Stimulated activated CD8-positive, alpha-beta memory T cell treated with anti-CD3 and anti-CD28 coated beads, Interleukin-15, amount 100 ng/mL, for 1 hour (primary cell): ENCODE measurements at regions not wholly inside any gene's neighbourhood (a gene's known extent, or its start where the extent isn't known, plus 50 kb on each side); places are given as distances from the start of the nearest gene placed in this dataset.
A peak's percentile ranks its signal among the peaks of the same experiment; 100 is the strongest.
"Not testable (repeated sequence)": the region's sequence is repeated elsewhere in the genome, so short reads cannot be mapped to it uniquely, and the experiment has no call there.

ENCODE experiments used
- DNase-seq: peaks from one replicate; pipeline ENCODE4 v3.0.0-alpha.2; 2020; ENCODE audit warnings: low read depth

DNA sequence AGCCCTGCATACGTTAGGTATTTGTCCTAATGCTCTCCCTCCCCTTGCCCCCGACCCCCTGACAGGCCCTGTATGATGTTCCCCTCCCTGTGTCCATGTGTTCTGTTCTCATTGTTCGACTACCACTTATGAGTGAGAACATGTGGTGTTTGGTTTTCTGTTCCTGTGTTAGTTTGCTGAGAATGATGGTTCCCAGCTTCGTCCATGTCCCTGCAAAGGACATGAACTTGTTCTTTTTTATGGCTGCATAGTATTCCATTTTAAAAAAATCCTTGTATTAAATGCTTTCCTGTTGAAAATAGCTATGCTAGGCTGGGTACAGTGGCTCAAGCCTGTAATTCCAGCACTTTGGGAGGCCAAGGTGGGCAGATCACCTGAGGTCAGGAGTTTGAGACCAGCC, 232.2 kb downstream of the RPLP1 start:
- not testable (repeated sequence) for DNase-seq

DNA sequence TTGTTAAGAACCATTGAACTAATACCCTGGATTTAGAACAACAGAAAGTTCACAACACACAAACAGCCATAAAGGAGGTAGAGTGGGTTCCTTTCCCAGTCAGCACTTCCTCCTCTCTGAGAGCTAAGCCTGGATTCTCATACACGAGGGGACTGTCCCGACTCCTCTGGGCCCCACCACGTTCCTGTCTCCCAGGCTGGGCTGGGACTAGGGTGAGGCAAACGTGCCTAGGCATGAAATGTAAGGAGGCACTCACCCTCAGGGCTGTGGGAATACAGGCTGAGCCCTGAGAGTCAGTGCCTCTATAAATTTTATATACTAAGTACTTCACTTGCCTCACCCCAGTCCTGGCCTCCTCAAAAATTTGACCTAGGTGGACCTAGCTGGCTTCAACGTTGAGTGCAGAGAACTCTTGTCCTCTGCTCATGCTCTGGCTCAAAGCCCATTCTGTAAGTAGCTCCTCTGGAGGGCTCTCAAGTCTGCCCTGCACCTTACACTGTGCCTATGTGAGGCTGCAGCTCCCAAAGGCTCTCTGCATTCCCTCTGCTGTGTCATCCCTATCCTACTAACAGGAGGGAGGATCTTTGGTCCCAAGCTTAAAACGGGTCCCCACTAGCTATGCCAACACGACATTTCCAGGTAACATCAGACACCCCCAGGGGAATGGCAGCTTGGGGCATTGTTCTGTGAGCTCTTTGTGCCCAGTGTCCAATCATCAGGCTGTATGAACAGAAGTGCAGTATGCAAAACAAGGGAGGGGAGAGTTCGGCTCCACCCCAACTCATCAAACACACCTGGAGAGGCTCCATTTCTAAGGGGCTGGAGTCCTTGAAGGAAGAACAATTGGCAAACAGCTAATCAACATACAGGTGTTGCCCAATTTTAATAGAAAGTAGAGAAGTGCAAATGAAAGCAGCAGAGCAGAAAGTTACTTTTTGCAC, 233.2 kb downstream of the RPLP1 start:
- no peak for DNase-seq

GRCh38 chr15:69686626-69687025, 234.0 kb downstream of the RPLP1 start:
- no peak for DNase-seq

- DNase-seq: no peak
These were observed 236.5 kb downstream of the RPLP1 start for GRCh38 chr15:69689133-69689532.

DNA sequence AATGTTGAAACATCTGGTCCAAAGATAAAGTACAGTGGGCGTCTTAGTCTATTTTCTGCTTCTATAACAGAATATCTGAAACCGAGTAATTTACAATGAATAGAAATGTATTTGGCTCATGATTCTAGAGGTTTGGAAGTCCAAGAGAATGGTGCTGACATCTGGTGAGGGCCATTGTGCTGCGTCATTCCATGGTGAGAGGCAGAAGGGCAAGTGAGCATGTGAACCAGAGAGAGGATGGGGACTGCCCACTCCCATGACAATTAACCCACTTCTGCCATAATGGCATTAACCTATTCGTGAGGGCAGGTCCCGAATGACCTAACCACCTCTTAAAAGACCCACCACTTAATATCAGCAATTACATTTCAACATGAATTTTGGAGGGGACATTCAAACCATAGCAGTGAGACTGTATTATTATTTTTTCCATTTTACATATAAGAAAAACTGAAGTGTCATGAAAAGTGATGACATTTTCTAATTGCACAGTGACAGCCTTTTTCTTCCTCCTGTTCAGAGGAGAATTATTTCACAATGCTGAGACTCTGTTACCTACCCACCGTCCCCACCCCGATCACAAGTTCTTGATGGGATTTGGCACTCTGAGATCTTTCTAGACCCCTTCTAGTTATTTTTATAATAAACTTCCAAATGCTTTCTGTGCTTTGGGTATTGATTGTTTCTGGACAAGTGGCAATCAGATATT, 238.8 kb downstream of the RPLP1 start:
- DNase-seq: no peak

DNA sequence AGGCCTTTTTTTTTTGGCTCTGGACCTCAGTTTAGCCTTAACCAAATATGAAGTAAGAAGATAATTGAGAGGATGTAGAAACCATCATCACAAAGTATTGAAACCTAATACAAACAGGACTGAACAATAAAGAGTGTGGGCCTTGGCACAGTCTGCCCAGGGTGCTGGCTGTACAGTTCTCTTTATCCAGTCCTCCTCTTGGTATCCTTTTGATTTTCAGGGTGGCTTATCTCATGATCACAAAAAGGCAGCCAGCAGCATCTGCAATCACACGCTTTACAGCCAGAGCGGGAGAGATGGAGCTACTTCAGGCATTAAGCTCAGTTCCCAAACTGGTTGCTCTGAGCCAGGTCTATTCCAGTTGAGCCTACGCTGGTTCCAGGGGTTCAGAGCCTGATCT, 239.7 kb downstream of the RPLP1 start:
- DNase-seq: no peak

- no peak for DNase-seq
These were observed 240.4 kb downstream of the RPLP1 start for GRCh38 chr15:69693059-69693458.

DNA sequence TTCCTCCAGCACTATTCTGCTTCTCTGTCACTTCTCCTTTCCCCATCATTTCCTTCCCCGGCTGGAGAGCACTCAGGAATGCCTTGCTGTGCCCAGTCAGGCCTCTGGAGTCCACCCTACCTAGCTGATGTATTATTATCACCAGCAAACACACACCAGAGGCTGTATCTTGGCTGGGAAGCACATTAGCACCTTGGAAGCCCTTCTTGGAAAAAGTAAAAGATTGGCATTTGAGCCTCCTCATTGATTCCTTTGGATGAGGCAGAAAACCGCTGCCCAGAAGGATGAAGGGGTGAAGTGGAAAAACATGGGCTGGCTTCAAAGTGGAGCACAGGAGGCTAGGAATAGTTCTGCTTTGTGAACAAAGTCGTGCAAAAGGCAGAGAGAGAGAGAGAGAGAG, 244.3 kb downstream of the RPLP1 start:
- no peak for DNase-seq

DNA sequence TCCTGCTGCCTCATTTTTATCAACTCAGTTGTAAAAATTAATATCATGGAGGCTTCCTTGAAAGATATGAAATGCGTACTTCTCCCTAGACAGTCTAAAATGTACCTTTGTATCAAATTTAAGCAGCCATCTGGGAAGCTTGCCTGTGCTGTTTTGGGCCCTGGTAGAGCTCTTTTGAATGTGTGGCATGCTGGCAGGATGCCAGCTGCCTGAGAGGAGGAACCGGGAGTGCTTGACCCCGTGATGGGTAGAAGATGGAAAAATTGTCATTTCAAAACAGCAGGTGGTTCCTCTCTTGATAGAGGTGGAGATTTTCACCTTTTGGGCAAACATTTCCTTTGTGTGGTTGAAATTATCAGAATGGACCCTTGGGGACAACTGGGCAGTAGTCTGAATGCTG, 245.3 kb downstream of the RPLP1 start:
- no peak for DNase-seq

- no peak for DNase-seq
These were observed 246.5 kb downstream of the RPLP1 start for GRCh38 chr15:69699096-69699495.

- no peak for DNase-seq
These were observed 247.8 kb downstream of the RPLP1 start for GRCh38 chr15:69700380-69700779.

DNA sequence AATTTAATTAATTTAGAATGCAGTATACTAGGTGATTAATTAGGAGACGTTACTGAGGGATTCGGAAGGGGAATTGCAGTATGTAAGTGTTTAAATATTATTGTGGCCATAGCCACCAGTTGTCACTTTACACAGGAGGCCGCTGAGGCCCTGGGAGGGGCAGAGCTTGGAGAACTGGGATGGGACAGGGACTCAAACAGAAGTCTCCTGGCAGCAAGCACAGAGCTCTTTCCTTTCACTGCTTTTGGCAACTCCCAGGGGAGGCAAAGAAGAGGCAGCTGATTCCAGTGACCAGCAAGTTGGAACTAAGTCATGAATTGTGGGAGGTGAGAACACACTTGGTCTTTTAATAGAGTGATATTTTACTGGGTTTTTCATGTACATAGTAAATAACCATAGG, 248.6 kb downstream of the RPLP1 start:
- no peak for DNase-seq

GRCh38 chr15:69703532-69704187, 251.0 kb downstream of the RPLP1 start:
- no peak for DNase-seq

DNA sequence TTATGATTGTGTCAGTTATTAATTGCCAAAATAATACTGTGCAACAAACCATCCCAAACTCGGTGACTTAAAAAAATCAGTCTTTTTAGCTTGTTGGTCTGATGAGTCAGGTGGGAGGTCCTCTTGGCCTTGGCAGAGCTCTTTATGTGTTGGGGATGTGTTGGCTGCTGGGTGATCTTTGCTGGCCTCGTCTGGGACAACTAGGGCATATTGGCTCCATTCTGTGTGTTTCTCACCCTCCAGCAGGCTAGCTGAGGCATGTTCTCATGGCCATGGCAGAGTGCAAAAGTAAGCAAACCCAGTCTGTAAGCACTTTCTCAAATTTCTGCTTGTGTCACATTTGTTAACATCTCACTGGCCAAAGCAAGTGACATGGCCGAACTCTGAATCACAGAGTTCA, 251.6 kb downstream of the RPLP1 start:
- DNase-seq: no peak

GRCh38 chr15:69704700-69705099, 252.1 kb downstream of the RPLP1 start:
- no peak for DNase-seq

DNA sequence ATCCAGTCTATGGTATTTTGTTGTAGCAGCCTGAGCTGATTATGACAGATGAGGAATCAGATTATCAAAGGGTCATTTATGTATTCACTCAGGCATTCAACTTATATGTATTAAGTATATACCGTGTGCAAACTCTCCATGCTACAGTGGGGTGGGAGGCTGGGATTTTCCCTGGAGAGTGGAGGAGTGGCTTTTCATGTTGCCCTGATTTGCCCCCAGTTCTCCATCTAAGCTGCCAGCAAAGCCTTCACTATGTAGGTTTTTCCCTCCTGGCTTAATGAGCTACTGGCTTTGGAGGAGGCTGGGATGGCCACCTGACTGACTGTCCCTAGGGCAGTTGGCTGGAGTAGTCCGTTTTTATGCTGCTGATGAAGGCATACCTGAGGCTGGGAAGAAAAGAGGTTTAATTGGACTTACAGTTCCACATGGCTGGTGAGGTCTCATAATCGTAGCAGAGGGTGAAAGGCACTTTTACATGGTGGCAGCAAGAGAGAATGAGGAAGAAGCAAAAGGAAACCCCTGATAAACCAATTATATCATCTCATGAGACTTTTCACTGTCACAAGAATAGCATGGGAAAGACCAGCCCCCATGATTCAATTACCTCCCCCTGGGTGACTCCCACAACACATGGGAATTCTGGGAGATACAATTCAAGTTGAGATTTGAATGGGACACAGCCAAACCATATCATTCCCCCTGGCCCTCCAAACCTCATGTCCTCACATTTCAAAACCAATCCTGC, 253.9 kb downstream of the RPLP1 start:
- DNase-seq: no peak

- DNase-seq: not testable (repeated sequence)
These were observed 254.6 kb downstream of the RPLP1 start for GRCh38 chr15:69707241-69707640.

- not testable (repeated sequence) for DNase-seq
These were observed 256.0 kb downstream of the RPLP1 start for GRCh38 chr15:69708436-69709122.

DNA sequence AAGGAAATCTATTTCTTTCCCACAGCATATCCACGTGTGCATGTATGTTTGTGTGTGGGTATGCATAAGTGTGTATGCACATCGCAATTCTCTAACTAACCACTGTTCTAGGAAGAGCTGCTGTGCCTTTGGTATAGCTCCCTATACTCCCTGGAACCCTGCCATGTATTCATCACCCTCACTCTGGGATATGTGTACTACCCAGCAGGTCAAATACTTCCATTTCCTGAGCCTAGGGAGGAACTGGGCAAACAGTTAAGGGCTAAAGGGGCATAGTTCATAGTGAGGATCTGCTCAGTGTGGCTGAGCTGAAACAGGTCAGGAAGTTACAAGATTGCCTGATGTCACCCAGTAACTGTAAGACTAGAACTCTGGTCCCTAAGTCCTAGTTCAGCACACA, 260.4 kb downstream of the RPLP1 start:
- DNase-seq: no peak

GRCh38 chr15:69713726-69714559, 261.3 kb downstream of the RPLP1 start:
- DNase-seq: peak; percentile 39

DNA sequence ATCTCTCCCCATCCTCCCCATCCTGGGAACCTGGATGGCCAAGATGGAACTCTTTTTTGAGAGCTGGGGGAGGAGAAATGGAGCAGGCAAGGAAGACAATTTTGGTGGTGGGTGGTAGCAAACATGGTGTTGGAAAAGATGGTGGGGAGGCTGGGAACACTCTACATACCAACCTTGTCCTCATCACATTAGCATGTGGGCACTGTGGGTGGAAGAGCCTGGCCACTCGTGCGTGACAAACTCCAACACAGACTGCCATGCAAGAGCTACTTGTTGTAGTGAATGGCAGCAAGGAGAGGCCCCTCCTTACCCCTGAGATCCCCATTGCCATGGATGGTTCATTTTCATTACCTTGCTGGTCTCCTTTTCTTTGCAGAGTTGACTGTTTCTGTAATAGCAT, 262.6 kb downstream of the RPLP1 start:
- DNase-seq: no peak
